Tibial artery (tissue), 4 donors: ENCODE measurements at regions not wholly inside any gene's neighbourhood (a gene's known extent, or its start where the extent isn't known, plus 50 kb on each side); places are given as distances from the start of the nearest gene placed in this dataset.
"Not testable (repeated sequence)": the region's sequence is repeated elsewhere in the genome, so short reads cannot be mapped to it uniquely, and the experiment has no call there.

Experiments used
- DNase-seq, 2 donors: peaks; one replicate each; pipeline ENCODE4 v3.0.0-alpha.2; 2019
- H3K27ac ChIP-seq, 2 donors: fragments of 200-600 bp; sonication (generic) in 1 of 2; 1 replicate in 1 of 2; 2 replicates in 1 of 2; pipeline ENCODE4 v1.5.1; 2018 to 2019; ENCODE audit warnings: mild to moderate bottlenecking in 1 of 2
- H3K27me3 ChIP-seq, 2 donors: fragments of 200-600 bp; sonication (generic) in 1 of 2; one replicate each; pipeline versions ENCODE4 v1.5.1 to v1.6.0; 2016 to 2019
- H3K36me3 ChIP-seq, 3 donors: fragments of 200-600 bp; sonication (generic) in 2 of 3; one replicate each; pipeline ENCODE4 v1.5.1; 2016 to 2019; ENCODE audit warnings: mild to moderate bottlenecking in 2 of 3
- H3K4me1 ChIP-seq, 4 donors: fragments of 200-600 bp; sonication (generic) in 2 of 4; 1 replicate in 3 of 4; 2 replicates in 1 of 4; pipeline ENCODE4 v1.5.1; 2016 to 2019
- H3K4me3 ChIP-seq, 2 donors: fragments of 200-600 bp; sonication (generic) in 1 of 2; 1 replicate in 1 of 2; 2 replicates in 1 of 2; pipeline ENCODE4 v1.5.1; 2018 to 2019; ENCODE audit warnings: mild to moderate bottlenecking in 2 of 2
- H3K9me3 ChIP-seq, 3 donors: fragments of 200-600 bp; sonication (generic) in 1 of 3; one replicate each; pipeline ENCODE4 v1.5.1; 2016 to 2019
- CTCF ChIP-seq, 2 experiments: fragments of 200-600 bp in 1 of 2; fragments of 450-650 bp in 1 of 2; IDR thresholded peaks; one replicate each; pipeline ENCODE4 v1.5.1; 2017 to 2019; ENCODE audit warnings: antibody characterized with exemption in 2 of 2, mild to moderate bottlenecking in 1 of 2, moderate library complexity in 1 of 2
- intact Hi-C: fragments of 100-400 bp; cut with DNase I; formaldehyde crosslinking; loops from one replicate; pipeline ENCODE4 v1.15.0; 2023; ENCODE audit warnings: low total_unique reads

GRCh38 chr11:69914286-69915150, 95.3 kb upstream of the FGF3 start:
- Histone ChIP-seq H3K27me3 (no peaks in the 10 kb centered on the region), H3K9me3 (no peaks in the 10 kb centered on the region), H3K36me3 (no peaks in the 10 kb centered on the region), H3K4me3 (no peak overlapping the region), H3K4me1 (peaks cover 7 to 88% (median 60%) of the 10 kb centered on the region in 4 donors), H3K27ac (peak overlapping the region; percentile 91 to 92)
- TF ChIP-seq CTCF (IDR thresholded peaks at IDR 0.05), result no peak
- DNase-seq, result peak; percentile 19 to 64
- intact Hi-C loops, result loop anchor here (5.0 kb wide), 1 partner anchor 163 kb away; the partner anchor contains the start of gene ANO1

- Histone ChIP-seq H3K9me3 (no peaks in the 10 kb centered on the region), H3K4me1 (peaks cover 7 to 82% (median 58%) of the 10 kb centered on the region in 4 donors), H3K36me3 (no peaks in the 10 kb centered on the region), H3K27me3 (no peaks in the 10 kb centered on the region), H3K27ac (peak overlapping the region; percentile 91 to 92), H3K4me3 (peak overlapping the region in 1 of 2 donors; percentile 38)
- no peak for DNase-seq
- no peak for TF ChIP-seq CTCF (IDR thresholded peaks at IDR 0.05)
- intact Hi-C loops, result loop anchor here (5.0 kb wide), 1 partner anchor 162 kb away; the partner anchor contains the start of gene ANO1
These were observed 95.9 kb upstream of the FGF3 start for GRCh38 chr11:69915151-69915500.

- peak overlapping the region; percentile 91 to 92 for H3K27ac ChIP-seq
- no peaks in the 10 kb centered on the region for H3K9me3 ChIP-seq
- peak; percentile 86 to 94 for DNase-seq
- peak overlapping the region; percentile 26 to 38 for H3K4me3 ChIP-seq
- peak; percentile 89 to 91 for TF ChIP-seq CTCF (IDR thresholded peaks at IDR 0.05)
- intact Hi-C loops, result loop anchor here (2.0 to 5.0 kb wide), 2 partner anchors 162 to 211 kb away; partner anchors contain the start of gene ANO1
- peaks cover 7 to 81% (median 56%) of the 10 kb centered on the region in 4 donors for H3K4me1 ChIP-seq
- H3K27me3 ChIP-seq, result no peaks in the 10 kb centered on the region
- H3K36me3 ChIP-seq, result no peaks in the 10 kb centered on the region
These were observed 96.5 kb upstream of the FGF3 start for GRCh38 chr11:69915501-69916250.

GRCh38 chr11:69916251-69916649, 97.0 kb upstream of the FGF3 start:
- Histone ChIP-seq H3K27ac (peak overlapping the region; percentile 91 to 92), H3K4me3 (peak overlapping the region; percentile 26 to 38), H3K4me1 (peaks cover 7 to 75% (median 52%) of the 10 kb centered on the region in 4 donors)
- H3K9me3 ChIP-seq, H3K27me3 ChIP-seq, DNase-seq, H3K36me3 ChIP-seq: not testable (repeated sequence)
- intact Hi-C loops, result loop anchor here (2.0 to 5.0 kb wide), 2 partner anchors 161 to 211 kb away; partner anchors contain the start of gene ANO1

- Histone ChIP-seq H3K4me3 (no peak overlapping the region), H3K4me1 (peaks cover 7 to 68% (median 49%) of the 10 kb centered on the region in 4 donors), H3K36me3 (no peaks in the 10 kb centered on the region), H3K27me3 (no peaks in the 10 kb centered on the region), H3K27ac (peak overlapping the region; percentile 91 to 92), H3K9me3 (no peaks in the 10 kb centered on the region)
- intact Hi-C loops, result loop anchor here (2.0 to 5.0 kb wide), 2 partner anchors 160 to 210 kb away; partner anchors contain the start of gene ANO1
- peak in 1 of 2 donors; percentile 27 for DNase-seq
- TF ChIP-seq CTCF (IDR thresholded peaks at IDR 0.05), result peak in 1 of 2 experiments; percentile 11
These were observed 97.7 kb upstream of the FGF3 start for GRCh38 chr11:69916806-69917387.
